Stimulated activated naive CD4-positive, alpha-beta T cell (primary cell): ENCODE measurements at regions not wholly inside any gene's neighbourhood (a gene's known extent, or its start where the extent isn't known, plus 50 kb on each side); places are given as distances from the start of the nearest gene placed in this dataset.

ENCODE experiments used
- DNase-seq, 6 experiments: peaks; one replicate each; lab custom pipeline; 2025; lab: John Stamatoyannopoulos, UW

DNA sequence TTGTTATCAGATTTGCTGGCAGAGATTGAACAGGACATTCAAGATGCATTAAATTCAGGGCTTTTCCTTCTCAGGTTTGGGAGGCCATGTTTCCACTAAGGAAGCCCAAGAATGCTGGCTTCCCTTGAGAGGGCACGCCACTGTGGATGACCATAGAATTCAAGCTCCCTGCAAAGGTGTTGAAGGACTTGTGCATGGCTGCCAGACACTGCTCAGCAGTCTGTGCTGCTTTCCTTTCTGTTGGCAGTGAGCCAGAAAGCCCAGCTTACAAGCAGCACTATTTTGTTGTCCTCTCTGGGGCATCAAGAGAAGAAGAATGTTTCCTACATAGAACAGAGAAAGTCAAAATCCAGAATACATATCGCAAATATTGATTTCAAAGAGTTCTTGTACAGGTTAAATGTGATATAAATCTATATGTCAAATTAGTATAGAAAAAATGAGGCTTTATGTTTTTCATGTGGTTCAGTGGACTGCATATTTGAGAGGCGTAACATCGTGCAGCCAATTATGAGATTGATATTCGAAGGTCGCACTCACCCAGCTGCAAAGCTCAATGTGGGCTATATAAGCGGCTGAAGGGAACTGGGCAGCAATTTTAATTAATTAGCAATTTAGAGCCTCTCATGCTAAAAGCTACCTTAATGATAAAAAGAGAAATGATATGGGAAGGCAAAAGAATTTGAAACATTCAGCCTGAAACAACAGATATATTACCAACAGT is 103.1 kb upstream of the ISL1 start:
- DNase-seq, result no peak

DNA sequence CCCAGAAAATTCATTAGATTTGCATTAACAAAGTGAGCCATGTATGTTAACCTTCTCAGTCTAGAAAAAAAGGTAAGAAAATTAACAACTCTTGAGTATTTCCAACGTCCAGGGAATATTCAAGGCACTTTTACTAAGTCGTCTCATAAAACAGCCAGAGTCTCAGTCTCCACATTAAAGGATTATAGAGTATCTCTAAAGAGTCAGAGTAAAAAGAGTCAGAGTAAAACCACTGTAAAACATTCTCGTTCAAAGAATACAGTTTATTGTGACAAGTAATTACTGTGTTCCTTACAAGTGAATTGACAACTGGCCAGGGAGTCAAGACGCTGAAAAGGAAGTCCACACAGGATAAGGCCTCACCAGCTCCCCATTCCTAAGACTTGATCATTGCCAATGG is 97.2 kb upstream of the ISL1 start:
- no peak for DNase-seq

DNA sequence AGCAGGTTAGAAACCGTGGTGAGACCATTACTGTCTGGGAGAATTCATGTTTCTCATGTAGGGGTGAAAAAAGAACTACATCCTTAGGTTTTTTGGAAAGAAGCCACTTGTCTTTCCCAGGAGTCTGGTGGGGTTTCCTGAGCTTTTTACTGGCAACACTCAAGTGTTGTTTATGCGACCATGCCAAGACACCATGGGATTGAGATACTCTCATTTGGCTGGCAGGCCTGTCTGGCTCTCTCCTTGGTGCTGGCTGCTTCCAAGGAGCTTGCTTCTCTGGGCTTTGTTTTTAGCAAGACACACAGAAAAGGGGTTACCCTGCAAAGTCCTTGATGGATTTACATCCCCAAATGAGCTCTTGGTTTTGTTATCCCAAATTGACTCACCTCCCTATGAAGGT is 80.9 kb upstream of the ISL1 start:
- no peak for DNase-seq

DNA sequence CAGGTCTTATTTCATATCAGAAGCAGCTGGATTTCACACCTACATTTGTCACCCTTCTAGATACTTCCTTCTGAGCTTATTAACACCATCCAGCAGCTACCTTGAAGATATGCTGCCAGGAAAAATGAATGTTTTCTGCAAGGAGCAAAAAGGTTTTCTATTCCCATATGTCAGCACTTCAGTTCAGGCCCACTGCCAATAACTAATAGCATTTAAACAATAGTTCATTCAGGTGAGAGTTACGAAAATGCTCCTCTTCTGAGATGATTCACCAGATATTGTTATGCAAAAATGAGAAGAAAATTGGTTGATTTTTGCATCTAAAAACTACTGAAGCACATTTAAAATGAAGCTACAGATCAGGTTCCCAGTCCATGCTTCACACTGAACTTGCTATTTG is 56.4 kb upstream of the ISL1 start:
- DNase-seq, result no peak
